Skin of body (tissue), 2 donors: ENCODE measurements at regions not wholly inside any gene's neighbourhood (a gene's known extent, or its start where the extent isn't known, plus 50 kb on each side); places are given as distances from the start of the nearest gene placed in this dataset. TPM values are rescaled to one million over a fixed set of nuclear protein-coding genes. Genes with fewer than 3 reads are reported as not detected.

Experiments
- DNase-seq: peaks from one replicate; lab custom pipeline; 2025; lab: John Stamatoyannopoulos, UW
- small RNA-seq: library from RNA; depleted of rRNA; stranded (forward); fragments of <200 nt; gene quantifications from one replicate; pipeline ENCODE3, GENCODE V24; 2014; ENCODE audit warnings: low replicate concordance

DNA sequence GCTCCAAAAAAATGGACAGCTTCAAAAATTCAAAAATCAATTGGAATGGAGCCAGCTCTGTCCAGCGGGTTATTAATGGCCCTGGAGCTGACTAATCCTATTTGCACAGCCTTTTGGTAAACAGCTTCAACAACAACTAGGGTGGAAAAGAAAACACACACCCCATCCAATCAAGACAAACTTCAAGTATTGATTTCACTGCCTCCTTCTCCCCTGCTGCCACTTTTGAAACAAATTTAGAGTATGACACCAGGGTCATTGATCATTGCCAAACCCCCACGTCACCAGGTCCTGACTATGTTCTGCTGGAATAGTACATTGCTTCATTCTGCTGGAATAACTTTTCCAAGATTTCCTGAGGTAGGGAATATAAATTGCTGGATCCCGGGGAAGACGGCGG is 56.8 kb upstream of the GTF3A start:
- no peak for DNase-seq

DNA sequence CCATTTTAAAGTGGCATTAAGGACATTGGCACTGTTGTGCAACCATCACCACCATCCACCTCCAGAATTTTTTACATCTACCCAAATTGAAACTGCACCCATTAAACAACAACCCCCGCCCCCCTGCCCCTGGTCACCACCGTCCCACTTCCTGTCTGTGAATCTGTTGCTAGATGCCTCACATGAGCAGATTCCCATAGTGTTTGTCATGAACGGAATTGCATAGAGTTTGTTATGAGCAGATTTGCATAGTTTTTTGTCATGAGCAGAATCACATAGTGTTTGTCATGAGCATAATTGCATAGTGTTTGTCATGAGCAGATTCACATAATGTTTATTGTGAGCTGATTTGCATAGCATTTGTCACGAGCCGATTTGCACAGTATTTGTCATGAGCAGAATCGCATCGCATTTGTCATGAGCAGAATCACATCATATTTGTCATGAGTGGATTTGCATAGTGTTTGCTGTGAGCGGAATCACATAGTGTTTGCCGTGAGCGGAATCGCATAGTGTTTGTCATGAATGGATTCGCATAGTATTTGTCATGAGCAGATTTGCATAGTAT is 54.0 kb upstream of the GTF3A start:
- no peak for DNase-seq

DNA sequence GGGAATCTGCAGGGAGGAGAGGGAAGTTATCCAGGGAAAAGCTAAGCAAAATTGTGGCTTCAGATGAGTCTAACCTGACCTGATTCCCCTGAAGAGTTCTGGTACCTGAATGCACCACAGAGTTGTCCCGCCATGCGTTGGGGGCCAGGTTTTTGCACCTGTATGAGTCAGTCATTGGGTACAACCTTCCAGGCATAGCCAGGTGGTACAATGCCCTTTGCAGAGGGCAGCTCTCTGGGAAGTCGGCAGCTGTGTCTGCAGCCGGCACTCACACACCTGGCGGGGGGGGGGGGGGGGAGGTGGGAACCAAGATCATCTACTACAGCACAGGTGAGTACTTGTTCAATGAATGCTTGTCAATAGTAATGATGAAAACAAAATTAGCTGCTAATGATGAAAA is 52.5 kb upstream of the GTF3A start:
- DNase-seq = no peak

DNA sequence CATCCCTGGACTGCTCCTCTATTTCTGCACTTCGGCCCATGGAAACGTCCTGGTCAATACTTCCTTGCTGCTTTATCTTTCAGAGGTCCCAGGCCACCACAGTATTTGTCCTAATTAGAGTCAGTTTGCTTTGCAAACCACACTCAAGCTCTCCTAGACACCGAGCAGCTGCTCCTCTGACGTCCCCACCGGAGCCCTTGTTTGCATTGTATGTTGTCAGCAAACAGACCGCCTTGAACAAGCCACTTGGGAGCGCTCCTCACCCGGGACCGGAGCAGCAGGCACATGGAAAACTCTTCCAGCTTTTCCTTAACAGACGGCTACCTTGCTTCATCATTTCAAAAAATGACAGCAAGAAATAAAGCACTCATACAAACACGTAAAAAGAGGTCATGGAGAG is 51.5 kb upstream of the GTF3A start:
- no peak for DNase-seq

DNA sequence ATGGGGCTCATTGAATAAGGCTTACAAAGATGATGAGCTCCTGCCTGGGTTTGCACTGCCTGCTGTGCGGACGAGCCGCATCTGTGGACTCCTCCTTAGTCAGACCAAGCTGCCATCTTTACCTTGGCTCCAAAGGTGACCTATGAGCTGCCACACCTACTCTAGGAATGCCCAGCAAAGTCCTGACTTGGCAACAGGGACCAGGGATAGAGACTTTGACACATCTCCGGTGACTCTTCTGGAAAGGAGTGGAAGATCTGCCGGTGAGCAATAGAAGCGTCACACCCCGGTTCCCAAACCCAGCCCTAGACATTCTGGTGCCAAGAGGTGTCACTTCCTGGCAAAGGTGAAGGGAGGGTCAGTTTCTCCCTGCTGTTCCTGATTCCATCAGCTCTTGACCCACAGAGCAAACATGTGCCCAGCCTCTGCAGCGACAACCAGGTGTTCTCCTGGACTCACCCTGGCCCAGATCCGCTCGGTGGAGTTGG is 50.2 kb upstream of the GTF3A start:
- no peak for DNase-seq

Small RNA genes lying in the stretch of these regions (small RNA-seq; reads per million reads assigned to genes)
- not detected for gene RNU6-70P
